ENCODE measurements at regions not wholly inside any gene's neighbourhood (a gene's known extent, or its start where the extent isn't known, plus 50 kb on each side); places are given as distances from the start of the nearest gene placed in this dataset.

- TF ChIP-seq ZNF114 (tag by site-specific recombination; IDR thresholded peaks at IDR 0.05), result no peak
- no peak for TF ChIP-seq OVOL3 (tag by site-specific recombination; IDR thresholded peaks at IDR 0.05)
- no peak for TF ChIP-seq CTCF (tag by site-specific recombination; IDR thresholded peaks at IDR 0.05)
- no peak for TF ChIP-seq SP7 (tag by site-specific recombination; IDR thresholded peaks at IDR 0.05)
- no peak for TF ChIP-seq ZNF600 (tag by site-specific recombination; IDR thresholded peaks at IDR 0.05)
- TF ChIP-seq ZNF341 (tag by site-specific recombination; IDR thresholded peaks at IDR 0.05; ENCODE audit: low read depth), result no peak
- TF ChIP-seq, protein P1, sequence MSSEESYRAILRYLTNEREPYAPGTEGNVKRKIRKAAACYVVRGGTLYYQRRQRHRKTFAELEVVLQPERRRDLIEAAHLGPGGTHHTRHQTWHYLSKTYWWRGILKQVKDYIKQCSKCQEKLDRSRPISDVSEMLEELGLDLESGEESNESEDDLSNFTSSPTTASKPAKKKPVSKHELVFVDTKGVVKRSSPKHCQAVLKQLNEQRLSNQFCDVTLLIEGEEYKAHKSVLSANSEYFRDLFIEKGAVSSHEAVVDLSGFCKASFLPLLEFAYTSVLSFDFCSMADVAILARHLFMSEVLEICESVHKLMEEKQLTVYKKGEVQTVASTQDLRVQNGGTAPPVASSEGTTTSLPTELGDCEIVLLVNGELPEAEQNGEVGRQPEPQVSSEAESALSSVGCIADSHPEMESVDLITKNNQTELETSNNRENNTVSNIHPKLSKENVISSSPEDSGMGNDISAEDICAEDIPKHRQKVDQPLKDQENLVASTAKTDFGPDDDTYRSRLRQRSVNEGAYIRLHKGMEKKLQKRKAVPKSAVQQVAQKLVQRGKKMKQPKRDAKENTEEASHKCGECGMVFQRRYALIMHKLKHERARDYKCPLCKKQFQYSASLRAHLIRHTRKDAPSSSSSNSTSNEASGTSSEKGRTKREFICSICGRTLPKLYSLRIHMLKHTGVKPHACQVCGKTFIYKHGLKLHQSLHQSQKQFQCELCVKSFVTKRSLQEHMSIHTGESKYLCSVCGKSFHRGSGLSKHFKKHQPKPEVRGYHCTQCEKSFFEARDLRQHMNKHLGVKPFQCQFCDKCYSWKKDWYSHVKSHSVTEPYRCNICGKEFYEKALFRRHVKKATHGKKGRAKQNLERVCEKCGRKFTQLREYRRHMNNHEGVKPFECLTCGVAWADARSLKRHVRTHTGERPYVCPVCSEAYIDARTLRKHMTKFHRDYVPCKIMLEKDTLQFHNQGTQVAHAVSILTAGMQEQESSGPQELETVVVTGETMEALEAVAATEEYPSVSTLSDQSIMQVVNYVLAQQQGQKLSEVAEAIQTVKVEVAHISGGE (tag by site-specific recombination; conservative IDR thresholded peaks at IDR 0.05; ENCODE audit: low read depth), result no peak
- no peak for TF ChIP-seq ZNF366 (tag by site-specific recombination; conservative IDR thresholded peaks at IDR 0.05)
- no peak for TF ChIP-seq ZNF10 (tag by site-specific recombination; IDR thresholded peaks at IDR 0.05)
- TF ChIP-seq ZNF785 (tag by site-specific recombination; IDR thresholded peaks at IDR 0.05), result no peak
- no peak for TF ChIP-seq INSM2 (tag by site-specific recombination; IDR thresholded peaks at IDR 0.05)
- no peak for TF ChIP-seq YY2 (tag by site-specific recombination; IDR thresholded peaks at IDR 0.05)
- TF ChIP-seq, protein P2, sequence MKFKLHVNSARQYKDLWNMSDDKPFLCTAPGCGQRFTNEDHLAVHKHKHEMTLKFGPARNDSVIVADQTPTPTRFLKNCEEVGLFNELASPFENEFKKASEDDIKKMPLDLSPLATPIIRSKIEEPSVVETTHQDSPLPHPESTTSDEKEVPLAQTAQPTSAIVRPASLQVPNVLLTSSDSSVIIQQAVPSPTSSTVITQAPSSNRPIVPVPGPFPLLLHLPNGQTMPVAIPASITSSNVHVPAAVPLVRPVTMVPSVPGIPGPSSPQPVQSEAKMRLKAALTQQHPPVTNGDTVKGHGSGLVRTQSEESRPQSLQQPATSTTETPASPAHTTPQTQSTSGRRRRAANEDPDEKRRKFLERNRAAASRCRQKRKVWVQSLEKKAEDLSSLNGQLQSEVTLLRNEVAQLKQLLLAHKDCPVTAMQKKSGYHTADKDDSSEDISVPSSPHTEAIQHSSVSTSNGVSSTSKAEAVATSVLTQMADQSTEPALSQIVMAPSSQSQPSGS (tag by site-specific recombination; IDR thresholded peaks at IDR 0.05; ENCODE audit: low read depth), result no peak
- TF ChIP-seq, protein P3, sequence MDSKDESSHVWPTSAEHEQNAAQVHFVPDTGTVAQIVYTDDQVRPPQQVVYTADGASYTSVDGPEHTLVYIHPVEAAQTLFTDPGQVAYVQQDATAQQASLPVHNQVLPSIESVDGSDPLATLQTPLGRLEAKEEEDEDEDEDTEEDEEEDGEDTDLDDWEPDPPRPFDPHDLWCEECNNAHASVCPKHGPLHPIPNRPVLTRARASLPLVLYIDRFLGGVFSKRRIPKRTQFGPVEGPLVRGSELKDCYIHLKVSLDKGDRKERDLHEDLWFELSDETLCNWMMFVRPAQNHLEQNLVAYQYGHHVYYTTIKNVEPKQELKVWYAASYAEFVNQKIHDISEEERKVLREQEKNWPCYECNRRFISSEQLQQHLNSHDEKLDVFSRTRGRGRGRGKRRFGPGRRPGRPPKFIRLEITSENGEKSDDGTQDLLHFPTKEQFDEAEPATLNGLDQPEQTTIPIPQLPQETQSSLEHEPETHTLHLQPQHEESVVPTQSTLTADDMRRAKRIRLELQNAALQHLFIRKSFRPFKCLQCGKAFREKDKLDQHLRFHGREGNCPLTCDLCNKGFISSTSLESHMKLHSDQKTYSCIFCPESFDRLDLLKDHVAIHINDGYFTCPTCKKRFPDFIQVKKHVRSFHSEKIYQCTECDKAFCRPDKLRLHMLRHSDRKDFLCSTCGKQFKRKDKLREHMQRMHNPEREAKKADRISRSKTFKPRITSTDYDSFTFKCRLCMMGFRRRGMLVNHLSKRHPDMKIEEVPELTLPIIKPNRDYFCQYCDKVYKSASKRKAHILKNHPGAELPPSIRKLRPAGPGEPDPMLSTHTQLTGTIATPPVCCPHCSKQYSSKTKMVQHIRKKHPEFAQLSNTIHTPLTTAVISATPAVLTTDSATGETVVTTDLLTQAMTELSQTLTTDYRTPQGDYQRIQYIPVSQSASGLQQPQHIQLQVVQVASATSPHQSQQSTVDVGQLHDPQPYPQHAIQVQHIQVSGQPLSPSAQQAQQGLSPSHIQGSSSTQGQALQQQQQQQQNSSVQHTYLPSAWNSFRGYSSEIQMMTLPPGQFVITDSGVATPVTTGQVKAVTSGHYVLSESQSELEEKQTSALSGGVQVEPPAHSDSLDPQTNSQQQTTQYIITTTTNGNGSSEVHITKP (tag by site-specific recombination; IDR thresholded peaks at IDR 0.05), result no peak
Observed at GRCh38 chr5:75922480-75922879, 160.7 kb upstream of the SV2C start.
